ENCODE measurements at regions not wholly inside any gene's neighbourhood (a gene's known extent, or its start where the extent isn't known, plus 50 kb on each side); places are given as distances from the start of the nearest gene placed in this dataset.
A peak's percentile ranks its signal among the peaks of the same experiment; 100 is the strongest.

DNA sequence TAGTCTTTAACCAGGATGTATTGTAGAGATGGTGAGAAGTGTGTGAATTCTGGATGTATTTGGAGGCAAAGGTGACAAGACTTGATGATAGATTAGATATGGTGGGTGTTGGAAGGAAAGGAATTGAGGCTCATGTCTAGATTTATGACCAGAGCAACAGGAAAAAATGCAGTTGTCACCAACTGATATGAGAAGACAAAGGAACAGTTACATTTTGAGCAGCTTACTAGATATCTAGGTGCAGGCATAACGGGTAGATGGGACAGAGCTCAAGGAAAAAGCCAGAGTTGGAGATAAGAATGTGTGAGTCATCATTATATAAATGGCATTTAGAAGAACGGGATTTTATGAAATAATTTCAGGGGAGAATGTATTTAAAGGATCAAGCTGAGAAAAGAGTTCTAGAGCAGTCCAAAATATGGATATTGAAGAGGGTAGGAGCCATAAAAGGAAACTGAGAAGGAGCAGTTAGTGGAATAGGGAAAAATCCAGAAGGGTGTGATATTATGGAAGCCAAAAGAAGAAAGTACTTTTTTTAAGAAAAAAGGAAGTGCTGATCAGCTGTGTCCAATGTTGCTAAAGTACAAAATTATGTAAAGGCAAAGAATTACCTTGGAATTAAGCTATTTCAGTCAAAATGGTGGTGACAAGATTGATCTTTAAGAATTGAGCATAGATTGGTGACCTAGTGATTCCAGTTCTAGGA lies 262.5 kb downstream of the CGGBP1 start (continued):
- TF ChIP-seq ATF1 (CRISPR knock-in tag; IDR thresholded peaks at IDR 0.05) = no peak
- peak; percentile 56 for TF ChIP-seq ATF1 (tag; IDR thresholded peaks at IDR 0.05)
- TF ChIP-seq, protein P1, sequence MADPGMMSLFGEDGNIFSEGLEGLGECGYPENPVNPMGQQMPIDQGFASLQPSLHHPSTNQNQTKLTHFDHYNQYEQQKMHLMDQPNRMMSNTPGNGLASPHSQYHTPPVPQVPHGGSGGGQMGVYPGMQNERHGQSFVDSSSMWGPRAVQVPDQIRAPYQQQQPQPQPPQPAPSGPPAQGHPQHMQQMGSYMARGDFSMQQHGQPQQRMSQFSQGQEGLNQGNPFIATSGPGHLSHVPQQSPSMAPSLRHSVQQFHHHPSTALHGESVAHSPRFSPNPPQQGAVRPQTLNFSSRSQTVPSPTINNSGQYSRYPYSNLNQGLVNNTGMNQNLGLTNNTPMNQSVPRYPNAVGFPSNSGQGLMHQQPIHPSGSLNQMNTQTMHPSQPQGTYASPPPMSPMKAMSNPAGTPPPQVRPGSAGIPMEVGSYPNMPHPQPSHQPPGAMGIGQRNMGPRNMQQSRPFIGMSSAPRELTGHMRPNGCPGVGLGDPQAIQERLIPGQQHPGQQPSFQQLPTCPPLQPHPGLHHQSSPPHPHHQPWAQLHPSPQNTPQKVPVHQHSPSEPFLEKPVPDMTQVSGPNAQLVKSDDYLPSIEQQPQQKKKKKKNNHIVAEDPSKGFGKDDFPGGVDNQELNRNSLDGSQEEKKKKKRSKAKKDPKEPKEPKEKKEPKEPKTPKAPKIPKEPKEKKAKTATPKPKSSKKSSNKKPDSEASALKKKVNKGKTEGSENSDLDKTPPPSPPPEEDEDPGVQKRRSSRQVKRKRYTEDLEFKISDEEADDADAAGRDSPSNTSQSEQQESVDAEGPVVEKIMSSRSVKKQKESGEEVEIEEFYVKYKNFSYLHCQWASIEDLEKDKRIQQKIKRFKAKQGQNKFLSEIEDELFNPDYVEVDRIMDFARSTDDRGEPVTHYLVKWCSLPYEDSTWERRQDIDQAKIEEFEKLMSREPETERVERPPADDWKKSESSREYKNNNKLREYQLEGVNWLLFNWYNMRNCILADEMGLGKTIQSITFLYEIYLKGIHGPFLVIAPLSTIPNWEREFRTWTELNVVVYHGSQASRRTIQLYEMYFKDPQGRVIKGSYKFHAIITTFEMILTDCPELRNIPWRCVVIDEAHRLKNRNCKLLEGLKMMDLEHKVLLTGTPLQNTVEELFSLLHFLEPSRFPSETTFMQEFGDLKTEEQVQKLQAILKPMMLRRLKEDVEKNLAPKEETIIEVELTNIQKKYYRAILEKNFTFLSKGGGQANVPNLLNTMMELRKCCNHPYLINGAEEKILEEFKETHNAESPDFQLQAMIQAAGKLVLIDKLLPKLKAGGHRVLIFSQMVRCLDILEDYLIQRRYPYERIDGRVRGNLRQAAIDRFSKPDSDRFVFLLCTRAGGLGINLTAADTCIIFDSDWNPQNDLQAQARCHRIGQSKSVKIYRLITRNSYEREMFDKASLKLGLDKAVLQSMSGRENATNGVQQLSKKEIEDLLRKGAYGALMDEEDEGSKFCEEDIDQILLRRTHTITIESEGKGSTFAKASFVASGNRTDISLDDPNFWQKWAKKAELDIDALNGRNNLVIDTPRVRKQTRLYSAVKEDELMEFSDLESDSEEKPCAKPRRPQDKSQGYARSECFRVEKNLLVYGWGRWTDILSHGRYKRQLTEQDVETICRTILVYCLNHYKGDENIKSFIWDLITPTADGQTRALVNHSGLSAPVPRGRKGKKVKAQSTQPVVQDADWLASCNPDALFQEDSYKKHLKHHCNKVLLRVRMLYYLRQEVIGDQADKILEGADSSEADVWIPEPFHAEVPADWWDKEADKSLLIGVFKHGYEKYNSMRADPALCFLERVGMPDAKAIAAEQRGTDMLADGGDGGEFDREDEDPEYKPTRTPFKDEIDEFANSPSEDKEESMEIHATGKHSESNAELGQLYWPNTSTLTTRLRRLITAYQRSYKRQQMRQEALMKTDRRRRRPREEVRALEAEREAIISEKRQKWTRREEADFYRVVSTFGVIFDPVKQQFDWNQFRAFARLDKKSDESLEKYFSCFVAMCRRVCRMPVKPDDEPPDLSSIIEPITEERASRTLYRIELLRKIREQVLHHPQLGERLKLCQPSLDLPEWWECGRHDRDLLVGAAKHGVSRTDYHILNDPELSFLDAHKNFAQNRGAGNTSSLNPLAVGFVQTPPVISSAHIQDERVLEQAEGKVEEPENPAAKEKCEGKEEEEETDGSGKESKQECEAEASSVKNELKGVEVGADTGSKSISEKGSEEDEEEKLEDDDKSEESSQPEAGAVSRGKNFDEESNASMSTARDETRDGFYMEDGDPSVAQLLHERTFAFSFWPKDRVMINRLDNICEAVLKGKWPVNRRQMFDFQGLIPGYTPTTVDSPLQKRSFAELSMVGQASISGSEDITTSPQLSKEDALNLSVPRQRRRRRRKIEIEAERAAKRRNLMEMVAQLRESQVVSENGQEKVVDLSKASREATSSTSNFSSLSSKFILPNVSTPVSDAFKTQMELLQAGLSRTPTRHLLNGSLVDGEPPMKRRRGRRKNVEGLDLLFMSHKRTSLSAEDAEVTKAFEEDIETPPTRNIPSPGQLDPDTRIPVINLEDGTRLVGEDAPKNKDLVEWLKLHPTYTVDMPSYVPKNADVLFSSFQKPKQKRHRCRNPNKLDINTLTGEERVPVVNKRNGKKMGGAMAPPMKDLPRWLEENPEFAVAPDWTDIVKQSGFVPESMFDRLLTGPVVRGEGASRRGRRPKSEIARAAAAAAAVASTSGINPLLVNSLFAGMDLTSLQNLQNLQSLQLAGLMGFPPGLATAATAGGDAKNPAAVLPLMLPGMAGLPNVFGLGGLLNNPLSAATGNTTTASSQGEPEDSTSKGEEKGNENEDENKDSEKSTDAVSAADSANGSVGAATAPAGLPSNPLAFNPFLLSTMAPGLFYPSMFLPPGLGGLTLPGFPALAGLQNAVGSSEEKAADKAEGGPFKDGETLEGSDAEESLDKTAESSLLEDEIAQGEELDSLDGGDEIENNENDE (IDR thresholded peaks at IDR 0.05; ENCODE audit: low read depth, low read length) = no peak
- TF ChIP-seq FOSL1 (tag; conservative IDR thresholded peaks at IDR 0.05) = peak; percentile 94
- TF ChIP-seq, protein P2, sequence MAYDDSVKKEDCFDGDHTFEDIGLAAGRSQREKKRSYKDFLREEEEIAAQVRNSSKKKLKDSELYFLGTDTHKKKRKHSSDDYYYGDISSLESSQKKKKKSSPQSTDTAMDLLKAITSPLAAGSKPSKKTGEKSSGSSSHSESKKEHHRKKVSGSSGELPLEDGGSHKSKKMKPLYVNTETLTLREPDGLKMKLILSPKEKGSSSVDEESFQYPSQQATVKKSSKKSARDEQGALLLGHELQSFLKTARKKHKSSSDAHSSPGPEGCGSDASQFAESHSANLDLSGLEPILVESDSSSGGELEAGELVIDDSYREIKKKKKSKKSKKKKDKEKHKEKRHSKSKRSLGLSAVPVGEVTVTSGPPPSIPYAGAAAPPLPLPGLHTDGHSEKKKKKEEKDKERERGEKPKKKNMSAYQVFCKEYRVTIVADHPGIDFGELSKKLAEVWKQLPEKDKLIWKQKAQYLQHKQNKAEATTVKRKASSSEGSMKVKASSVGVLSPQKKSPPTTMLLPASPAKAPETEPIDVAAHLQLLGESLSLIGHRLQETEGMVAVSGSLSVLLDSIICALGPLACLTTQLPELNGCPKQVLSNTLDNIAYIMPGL (CRISPR knock-in tag; IDR thresholded peaks at IDR 0.05) = no peak
- no peak for TF ChIP-seq RB1 (IDR thresholded peaks at IDR 0.05; ENCODE audit: low read depth)
- peak; percentile 84 for TF ChIP-seq HDAC3 (IDR thresholded peaks at IDR 0.05; ENCODE audit: borderline replicate concordance, partially characterized antibody)
- TF ChIP-seq MAFG (tag; conservative IDR thresholded peaks at IDR 0.05) = peak; percentile 83
- TF ChIP-seq POLR2B (IDR thresholded peaks at IDR 0.05; ENCODE audit: low read depth, partially characterized antibody) = no peak
- TF ChIP-seq CBFA2T3 (IDR thresholded peaks at IDR 0.05) = peak; percentile 99
- peak; percentile 92 for TF ChIP-seq TAL1 (IDR thresholded peaks at IDR 0.05)
- peak in 1 of 2 experiments; percentile 94; a peak in 2 of 4 replicates for TF ChIP-seq HDAC1 (IDR thresholded peaks at IDR 0.05)
- TF ChIP-seq SMARCA4 (IDR thresholded peaks at IDR 0.05) = peak; percentile 97
- peak; percentile 97 for TF ChIP-seq ZEB2 (IDR thresholded peaks at IDR 0.05)
- peak; percentile 86 for TF ChIP-seq BRD9 (IDR thresholded peaks at IDR 0.05; ENCODE audit: low read depth, partially characterized antibody)
- peak; percentile 98 for TF ChIP-seq GATAD2A (IDR thresholded peaks at IDR 0.05)
- TF ChIP-seq GATAD2B (IDR thresholded peaks at IDR 0.05; ENCODE audit: borderline replicate concordance) = peak; percentile 80; the same call in 1 of the 2 replicates
- peak; percentile 56; the same call in 1 of the 2 replicates for TF ChIP-seq POLR2H (tag; IDR thresholded peaks at IDR 0.05; ENCODE audit: low read depth)
- TF ChIP-seq NFYB (IDR thresholded peaks at IDR 0.05; ENCODE audit: extremely low read depth, insufficient read length) = no peak
